SU-DHL-6 (cell line): ENCODE measurements at regions not wholly inside any gene's neighbourhood (a gene's known extent, or its start where the extent isn't known, plus 50 kb on each side); places are given as distances from the start of the nearest gene placed in this dataset.

Experiments
- H2AFZ ChIP-seq: fragments of 200-600 bp; sonication (generic); 2 replicates; pipeline ENCODE4 v1.6.1; 2014; ENCODE audit warnings: low read depth, mild to moderate bottlenecking, moderate library complexity, mixed read lengths, antibody characterized with exemption, low read length; ENCODE audit not compliant: severe bottlenecking
- H3F3A ChIP-seq: fragments of 200-600 bp; shearing (Covaris generic); 2 replicates; pipeline ENCODE4 v1.6.0; 2016; ENCODE audit warnings: antibody characterized with exemption, mild to moderate bottlenecking; ENCODE audit not compliant: insufficient read depth
- H3K27ac ChIP-seq: fragments of 200-600 bp; sonication (generic); 2 replicates; pipeline ENCODE4 v1.5.1; 2016; ENCODE audit warnings: low read depth, mild to moderate bottlenecking, low read length, moderate library complexity, mixed read lengths
- H3K27me3 ChIP-seq: fragments of 200-600 bp; sonication (generic), shearing (Covaris generic); 2 replicates; pipeline ENCODE4 v1.6.0; 2014; ENCODE audit warnings: mild to moderate bottlenecking, low read length
- H3K36me3 ChIP-seq: fragments of 200-600 bp; sonication (generic); 2 replicates; pipeline ENCODE4 v1.6.1; 2014; ENCODE audit warnings: mild to moderate bottlenecking, low read length, mixed read lengths
- H3K4me2 ChIP-seq: fragments of 300-600, 200-600 bp; shearing (Covaris generic), sonication (generic); 2 replicates; pipeline ENCODE4 v1.6.0; 2014; ENCODE audit warnings: low read length, low read depth, mild to moderate bottlenecking; ENCODE audit not compliant: poor library complexity, severe bottlenecking
- H3K4me3 ChIP-seq: fragments of 200-600 bp; sonication (generic); 2 replicates; pipeline ENCODE4 v1.5.1; 2014; ENCODE audit warnings: antibody characterized with exemption, low read length, mild to moderate bottlenecking, mixed read lengths; ENCODE audit not compliant: insufficient read depth, poor library complexity, severe bottlenecking
- H3K79me2 ChIP-seq: fragments of 200-600 bp; sonication (generic); 2 replicates; pipeline ENCODE4 v1.6.1; 2014; ENCODE audit warnings: mild to moderate bottlenecking, low read length, moderate library complexity; ENCODE audit not compliant: insufficient read depth
- H3K9ac ChIP-seq: fragments of 200-600 bp; sonication (generic); 2 replicates; pipeline ENCODE4 v1.7.0; 2014; ENCODE audit warnings: mild to moderate bottlenecking, low read length
- H3K9me2 ChIP-seq: fragments of 200-600 bp; sonication (generic); replicated peaks from 2 replicates; pipeline ENCODE4 v1.6.1; 2014; ENCODE audit warnings: low read length; ENCODE audit not compliant: insufficient read depth
- H3K9me3 ChIP-seq: fragments of 200-600 bp; sonication (generic); 2 replicates; pipeline ENCODE4 v1.6.1; 2014; ENCODE audit warnings: low read length, mixed read lengths; ENCODE audit not compliant: insufficient read depth
- H4K20me1 ChIP-seq: fragments of 200-600 bp; sonication (generic); 2 replicates; pipeline ENCODE4 v1.6.1; 2014; ENCODE audit warnings: low read depth, mild to moderate bottlenecking, antibody characterized with exemption, low read length, moderate library complexity, mixed read lengths
- EZH2phosphoT487 ChIP-seq: fragments of 200-600 bp; sonication (generic), shearing (Covaris generic); conservative IDR thresholded peaks from 2 replicates; pipeline ENCODE4 v1.6.1; 2018; ENCODE audit warnings: mild to moderate bottlenecking, antibody characterized with exemption, low read length, moderate library complexity, mixed read lengths
- TF ChIP-seq, protein P1 (sequence below): fragments of 200-600 bp; sonication (generic); IDR thresholded peaks from one replicate; pipeline ENCODE4 v1.5.1; 2017; ENCODE audit warnings: antibody characterized with exemption, mild to moderate bottlenecking, low read length, moderate library complexity; ENCODE audit not compliant: insufficient read depth, poor library complexity, severe bottlenecking

DNA sequence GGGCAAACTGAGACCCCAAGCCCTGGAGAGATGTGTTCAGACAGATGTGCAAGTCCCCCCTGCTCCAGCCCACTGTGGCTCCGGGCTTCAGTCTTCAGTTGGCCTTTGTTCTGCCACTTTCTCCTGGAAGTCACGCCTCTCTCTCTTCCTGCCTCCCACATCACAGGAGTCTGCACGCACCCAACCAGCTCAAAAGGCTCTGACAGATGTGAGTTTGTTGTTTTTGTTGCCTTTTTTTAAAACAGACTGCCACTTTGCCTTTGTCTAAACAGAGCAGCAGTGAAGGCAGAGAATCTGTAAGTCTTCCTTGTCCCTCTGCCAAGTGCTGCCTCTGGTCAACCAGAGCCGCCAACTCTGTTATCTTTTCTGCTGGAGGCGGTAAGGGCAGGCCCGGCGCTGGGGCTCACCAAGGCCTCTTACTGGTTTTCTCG lies 149.7 kb downstream of the TFAP2C start:
- no peak overlapping the region for H3K9ac ChIP-seq
- no peaks in the 10 kb centered on the region for H3K79me2 ChIP-seq
- H3K27me3 ChIP-seq: no peaks in the 10 kb centered on the region
- H3F3A ChIP-seq: no peaks in the 10 kb centered on the region
- H3K9me2 ChIP-seq: no peaks in the 10 kb centered on the region
- no peaks in the 10 kb centered on the region for H3K9me3 ChIP-seq
- H2AFZ ChIP-seq: no peak overlapping the region
- H4K20me1 ChIP-seq: no peaks in the 10 kb centered on the region
- H3K4me2 ChIP-seq: no peak overlapping the region
- no peak overlapping the region for H3K4me3 ChIP-seq
- no peak for TF ChIP-seq EZH2phosphoT487
- TF ChIP-seq, protein P1, sequence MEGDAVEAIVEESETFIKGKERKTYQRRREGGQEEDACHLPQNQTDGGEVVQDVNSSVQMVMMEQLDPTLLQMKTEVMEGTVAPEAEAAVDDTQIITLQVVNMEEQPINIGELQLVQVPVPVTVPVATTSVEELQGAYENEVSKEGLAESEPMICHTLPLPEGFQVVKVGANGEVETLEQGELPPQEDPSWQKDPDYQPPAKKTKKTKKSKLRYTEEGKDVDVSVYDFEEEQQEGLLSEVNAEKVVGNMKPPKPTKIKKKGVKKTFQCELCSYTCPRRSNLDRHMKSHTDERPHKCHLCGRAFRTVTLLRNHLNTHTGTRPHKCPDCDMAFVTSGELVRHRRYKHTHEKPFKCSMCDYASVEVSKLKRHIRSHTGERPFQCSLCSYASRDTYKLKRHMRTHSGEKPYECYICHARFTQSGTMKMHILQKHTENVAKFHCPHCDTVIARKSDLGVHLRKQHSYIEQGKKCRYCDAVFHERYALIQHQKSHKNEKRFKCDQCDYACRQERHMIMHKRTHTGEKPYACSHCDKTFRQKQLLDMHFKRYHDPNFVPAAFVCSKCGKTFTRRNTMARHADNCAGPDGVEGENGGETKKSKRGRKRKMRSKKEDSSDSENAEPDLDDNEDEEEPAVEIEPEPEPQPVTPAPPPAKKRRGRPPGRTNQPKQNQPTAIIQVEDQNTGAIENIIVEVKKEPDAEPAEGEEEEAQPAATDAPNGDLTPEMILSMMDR: no peak
- no peak overlapping the region for H3K27ac ChIP-seq
- no peaks in the 10 kb centered on the region for H3K36me3 ChIP-seq

DNA sequence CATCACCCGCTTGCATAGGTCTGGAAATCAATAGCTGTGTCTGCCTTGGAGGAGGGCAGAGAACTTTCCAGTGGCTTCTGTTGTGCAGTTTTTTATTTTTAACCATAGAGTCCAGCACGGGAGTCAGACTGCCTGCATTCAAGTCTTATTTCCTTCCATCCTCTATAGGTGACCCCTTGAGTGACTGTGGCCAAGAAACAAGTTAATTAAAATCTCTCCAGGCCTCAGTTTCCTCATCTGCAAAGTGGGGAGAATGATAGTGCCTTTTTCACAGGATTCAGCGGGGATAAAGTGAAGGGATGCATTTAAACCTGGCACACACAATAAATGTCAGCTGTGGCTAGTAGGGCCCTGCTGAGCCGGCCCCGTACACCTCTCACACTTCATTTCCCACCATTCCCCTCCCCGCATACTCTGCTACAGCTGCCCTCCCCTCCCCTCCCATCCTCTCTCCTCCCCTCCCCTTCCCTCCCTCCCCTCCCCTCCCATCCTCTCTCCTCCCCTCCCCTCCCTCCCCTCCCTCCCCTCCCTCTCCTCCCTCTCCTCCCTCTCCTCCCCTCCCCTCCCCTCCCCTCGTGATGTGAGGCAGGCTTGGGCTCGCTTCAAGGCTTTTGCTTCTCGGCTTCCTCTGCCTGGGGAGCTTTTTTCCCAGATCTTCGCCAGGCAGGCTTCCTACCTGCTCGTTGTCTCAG lies 150.5 kb downstream of the TFAP2C start:
- Histone ChIP-seq H3F3A (no peaks in the 10 kb centered on the region), H3K4me2 (no peak overlapping the region), H3K9me2 (no peaks in the 10 kb centered on the region), H3K9ac (no peak overlapping the region), H2AFZ (no peak overlapping the region), H3K27me3 (no peaks in the 10 kb centered on the region), H3K27ac (no peak overlapping the region), H3K4me3 (no peak overlapping the region), H3K79me2 (no peaks in the 10 kb centered on the region), H3K36me3 (no peaks in the 10 kb centered on the region), H4K20me1 (no peaks in the 10 kb centered on the region), H3K9me3 (no peaks in the 10 kb centered on the region)
- TF ChIP-seq EZH2phosphoT487: no peak
- TF ChIP-seq, protein P1: no peak

GRCh38 chr20:56780266-56780665 lies 151.2 kb downstream of the TFAP2C start:
- H4K20me1 ChIP-seq: no peaks in the 10 kb centered on the region
- H3K4me3 ChIP-seq: no peak overlapping the region
- H3K27ac ChIP-seq: no peak overlapping the region
- no peaks in the 10 kb centered on the region for H3F3A ChIP-seq
- no peaks in the 10 kb centered on the region for H3K9me2 ChIP-seq
- no peaks in the 10 kb centered on the region for H3K79me2 ChIP-seq
- no peak overlapping the region for H3K4me2 ChIP-seq
- H3K9me3 ChIP-seq: no peaks in the 10 kb centered on the region
- H2AFZ ChIP-seq: no peak overlapping the region
- no peaks in the 10 kb centered on the region for H3K27me3 ChIP-seq
- TF ChIP-seq, protein P1: no peak
- no peak for TF ChIP-seq EZH2phosphoT487
- H3K9ac ChIP-seq: no peak overlapping the region
- H3K36me3 ChIP-seq: no peaks in the 10 kb centered on the region
